ENCODE measurements at regions not wholly inside any gene's neighbourhood (a gene's known extent, or its start where the extent isn't known, plus 50 kb on each side); places are given as distances from the start of the nearest gene placed in this dataset.

DNA sequence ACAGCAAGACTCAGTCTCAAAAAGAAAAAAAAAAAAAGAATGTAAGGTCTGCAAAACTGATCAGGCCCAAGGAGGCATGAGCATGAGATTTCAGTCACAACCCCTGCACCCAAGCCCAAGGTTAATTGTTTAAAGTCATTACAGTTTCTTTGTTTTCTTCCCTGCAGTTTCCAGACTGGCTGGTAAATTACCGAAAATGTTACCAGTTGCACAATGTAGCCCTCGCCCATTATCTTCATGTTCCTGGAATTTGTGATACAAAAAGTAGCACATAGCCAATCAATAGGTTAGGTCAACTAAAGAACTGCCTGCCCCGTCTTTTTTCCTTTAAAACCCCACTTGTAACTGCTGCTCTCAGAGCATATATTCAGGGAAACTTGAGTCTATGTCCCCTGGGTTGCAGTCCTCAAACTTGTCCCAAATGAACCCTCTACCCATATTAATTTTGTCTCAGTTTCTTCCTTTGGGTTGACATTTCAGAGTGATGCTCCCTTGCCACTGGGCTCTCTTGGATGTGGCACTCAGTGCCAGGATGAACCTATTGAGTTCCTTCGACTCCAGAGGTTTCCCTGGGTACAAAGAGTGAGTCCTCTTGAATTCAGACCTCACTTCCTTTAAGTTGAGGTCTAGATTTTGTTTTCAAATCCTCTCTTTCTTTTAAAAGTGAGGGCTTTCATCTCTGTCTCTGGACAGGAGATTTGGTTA is 216.2 kb upstream of the HS6ST1 start:
- TF ChIP-seq, protein P1, sequence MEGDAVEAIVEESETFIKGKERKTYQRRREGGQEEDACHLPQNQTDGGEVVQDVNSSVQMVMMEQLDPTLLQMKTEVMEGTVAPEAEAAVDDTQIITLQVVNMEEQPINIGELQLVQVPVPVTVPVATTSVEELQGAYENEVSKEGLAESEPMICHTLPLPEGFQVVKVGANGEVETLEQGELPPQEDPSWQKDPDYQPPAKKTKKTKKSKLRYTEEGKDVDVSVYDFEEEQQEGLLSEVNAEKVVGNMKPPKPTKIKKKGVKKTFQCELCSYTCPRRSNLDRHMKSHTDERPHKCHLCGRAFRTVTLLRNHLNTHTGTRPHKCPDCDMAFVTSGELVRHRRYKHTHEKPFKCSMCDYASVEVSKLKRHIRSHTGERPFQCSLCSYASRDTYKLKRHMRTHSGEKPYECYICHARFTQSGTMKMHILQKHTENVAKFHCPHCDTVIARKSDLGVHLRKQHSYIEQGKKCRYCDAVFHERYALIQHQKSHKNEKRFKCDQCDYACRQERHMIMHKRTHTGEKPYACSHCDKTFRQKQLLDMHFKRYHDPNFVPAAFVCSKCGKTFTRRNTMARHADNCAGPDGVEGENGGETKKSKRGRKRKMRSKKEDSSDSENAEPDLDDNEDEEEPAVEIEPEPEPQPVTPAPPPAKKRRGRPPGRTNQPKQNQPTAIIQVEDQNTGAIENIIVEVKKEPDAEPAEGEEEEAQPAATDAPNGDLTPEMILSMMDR (conservative IDR thresholded peaks at IDR 0.05; ENCODE audit: low read depth, low read length), result no peak
- TF ChIP-seq EZH2 (IDR thresholded peaks at IDR 0.05; ENCODE audit: borderline replicate concordance, low read depth, low read length, poor library complexity, severe bottlenecking), result no peak

Measured in A673 (cell line).